Natural killer cell (primary cell): ENCODE measurements at regions not wholly inside any gene's neighbourhood (a gene's known extent, or its start where the extent isn't known, plus 50 kb on each side); places are given as distances from the start of the nearest gene placed in this dataset.

Experiments used
- ATAC-seq, 3 donors: fragments of 150-1000 bp in 2 of 3; fragments of 200-7000 bp in 1 of 3; cut with Tn5 transposase; 1 replicate in 1 of 3; 2 replicates in 2 of 3; pipeline ENCODE4 v1.10.0; 2021; ENCODE audit warnings: mild to moderate bottlenecking in 2 of 3, moderate library complexity in 2 of 3
- DNase-seq, 2 donors: peaks; one replicate each; pipeline versions ENCODE4 v3.0.0 to v3.0.0-alpha.2; 2013 to 2021; ENCODE audit warnings: mixed read lengths in 1 of 2
- H3K27ac ChIP-seq: one replicate; pipeline ENCODE4 v1.5.1; 2013; ENCODE audit warnings: mild to moderate bottlenecking, low read length
- H3K27me3 ChIP-seq: one replicate; pipeline ENCODE4 v1.6.1; 2013; ENCODE audit warnings: low read length; ENCODE audit not compliant: control insufficient read depth, insufficient read depth
- H3K36me3 ChIP-seq: one replicate; pipeline ENCODE4 v1.6.1; 2013; ENCODE audit warnings: low read length; ENCODE audit not compliant: control insufficient read depth, insufficient read depth
- H3K4me1 ChIP-seq: one replicate; pipeline ENCODE4 v1.6.1; 2013; ENCODE audit warnings: low read length; ENCODE audit not compliant: control insufficient read depth, insufficient read depth
- H3K4me3 ChIP-seq: one replicate; pipeline ENCODE4 v1.5.1; 2013; ENCODE audit warnings: low read length
- H3K9me3 ChIP-seq: one replicate; pipeline ENCODE4 v1.6.1; 2013; ENCODE audit warnings: low read length; ENCODE audit not compliant: control insufficient read depth, insufficient read depth
- H3K27ac Mint-ChIP-seq, 2 donors: one replicate each; pipeline ENCODE4 v1.8.0; 2022; ENCODE audit warnings: mild to moderate bottlenecking in 2 of 2, mixed read lengths in 2 of 2, moderate library complexity in 1 of 2
- H3K27me3 Mint-ChIP-seq, 2 donors: one replicate each; pipeline ENCODE4 v1.8.0; 2022; ENCODE audit warnings: low read depth in 2 of 2, mixed read lengths in 2 of 2
- H3K36me3 Mint-ChIP-seq: one replicate; pipeline ENCODE4 v1.8.0; 2022; ENCODE audit warnings: mixed read lengths
- H3K4me1 Mint-ChIP-seq, 2 donors: one replicate each; pipeline ENCODE4 v1.8.0; 2022; ENCODE audit warnings: mixed read lengths in 2 of 2
- H3K4me3 Mint-ChIP-seq: one replicate; pipeline ENCODE4 v1.8.0; 2022; ENCODE audit warnings: mild to moderate bottlenecking, moderate library complexity, mixed read lengths
- H3K9me3 Mint-ChIP-seq, 2 donors: one replicate each; pipeline ENCODE4 v1.8.0; 2022; ENCODE audit warnings: mixed read lengths in 2 of 2
- CTCF ChIP-seq: fragments of 200-600 bp; IDR thresholded peaks from one replicate; pipeline ENCODE4 v1.8.0; 2022; ENCODE audit warnings: antibody characterized with exemption
- WGBS: methylation state at CpG from one replicate; pipeline ENCODE4 v1.1.7; 2013; ENCODE audit warnings: missing lambda C conversion rate; ENCODE audit not compliant: insufficient coverage; 5-methylcytosine and 5-hydroxymethylcytosine counted together
- intact Hi-C: fragments of 100-400 bp; cut with micrococcal nuclease; formaldehyde crosslinking; loops from one replicate; pipeline ENCODE4 v1.14.2; 2022

- ATAC-seq, result no peak
- no peak overlapping the region for H3K4me3 Mint-ChIP-seq
- H3K36me3 Mint-ChIP-seq, result no peaks in the 10 kb centered on the region
- H3K27me3 Mint-ChIP-seq, result no peaks in the 10 kb centered on the region
- no peak for DNase-seq
- no peaks in the 10 kb centered on the region for H3K4me1 ChIP-seq
- H3K4me1 Mint-ChIP-seq, result no peaks in the 10 kb centered on the region
- H3K27ac ChIP-seq, result no peak overlapping the region
- H3K27me3 ChIP-seq, result no peaks in the 10 kb centered on the region
- H3K9me3 Mint-ChIP-seq, result peaks cover 10 to 15% of the 10 kb centered on the region in 2 donors
- no peaks in the 10 kb centered on the region for H3K9me3 ChIP-seq
- TF ChIP-seq CTCF, result no peak
- H3K36me3 ChIP-seq, result no peaks in the 10 kb centered on the region
- intact Hi-C loops, result no loop called here
- H3K4me3 ChIP-seq, result no peak overlapping the region
- 71% methylated on average over 1 of the region's 4 CpGs for WGBS
- H3K27ac Mint-ChIP-seq, result no peak overlapping the region
These were observed 83.2 kb downstream of the MANEA start for GRCh38 chr6:95660544-95660943.

- H3K27ac Mint-ChIP-seq, result no peak overlapping the region
- Histone ChIP-seq H3K36me3 (no peaks in the 10 kb centered on the region), H3K4me1 (no peaks in the 10 kb centered on the region), H3K27ac (no peak overlapping the region), H3K9me3 (no peaks in the 10 kb centered on the region), H3K27me3 (no peaks in the 10 kb centered on the region), H3K4me3 (no peak overlapping the region)
- no peaks in the 10 kb centered on the region for H3K4me1 Mint-ChIP-seq
- no peak for TF ChIP-seq CTCF
- intact Hi-C loops, result no loop called here
- no peak for DNase-seq
- peaks cover 3 to 9% of the 10 kb centered on the region in 2 donors for H3K9me3 Mint-ChIP-seq
- no peak for ATAC-seq
- no peak overlapping the region for H3K4me3 Mint-ChIP-seq
- no peaks in the 10 kb centered on the region for H3K36me3 Mint-ChIP-seq
- H3K27me3 Mint-ChIP-seq, result no peaks in the 10 kb centered on the region
- WGBS, result 94% methylated on average over 26 of the region's 26 CpGs
These were observed 92.7 kb downstream of the MANEA start for GRCh38 chr6:95670011-95670463.

GRCh38 chr6:95676011-95676628, 98.8 kb downstream of the MANEA start:
- Mint-ChIP-seq H3K27me3 (no peaks in the 10 kb centered on the region), H3K9me3 (peaks cover 4 to 9% of the 10 kb centered on the region in 2 donors), H3K27ac (no peak overlapping the region), H3K4me1 (no peaks in the 10 kb centered on the region), H3K36me3 (no peaks in the 10 kb centered on the region), H3K4me3 (no peak overlapping the region)
- TF ChIP-seq CTCF, result no peak
- Histone ChIP-seq H3K4me3 (no peak overlapping the region), H3K27me3 (no peaks in the 10 kb centered on the region), H3K27ac (no peak overlapping the region), H3K36me3 (no peaks in the 10 kb centered on the region), H3K4me1 (no peaks in the 10 kb centered on the region), H3K9me3 (no peaks in the 10 kb centered on the region)
- intact Hi-C loops, result no loop called here
- no peak for ATAC-seq
- WGBS, result 96% methylated on average over 1 of the region's 1 CpG
- DNase-seq, result no peak

- DNase-seq (no peak), ATAC-seq (no peak)
- Mint-ChIP-seq H3K4me3 (no peak overlapping the region), H3K9me3 (peaks cover 6 to 9% of the 10 kb centered on the region in 2 donors), H3K4me1 (no peaks in the 10 kb centered on the region), H3K27ac (no peak overlapping the region), H3K27me3 (no peaks in the 10 kb centered on the region), H3K36me3 (no peaks in the 10 kb centered on the region)
- H3K4me1 ChIP-seq, result no peaks in the 10 kb centered on the region
- TF ChIP-seq CTCF, result no peak
- no peaks in the 10 kb centered on the region for H3K36me3 ChIP-seq
- no peak overlapping the region for H3K27ac ChIP-seq
- no peak overlapping the region for H3K4me3 ChIP-seq
- 89% methylated on average over 1 of the region's 3 CpGs for WGBS
- intact Hi-C loops, result no loop called here
- no peaks in the 10 kb centered on the region for H3K27me3 ChIP-seq
- no peaks in the 10 kb centered on the region for H3K9me3 ChIP-seq
These were observed 102.6 kb downstream of the MANEA start for GRCh38 chr6:95679981-95680380.
